PC-9 (cell line): ENCODE measurements at regions not wholly inside any gene's neighbourhood (a gene's known extent, or its start where the extent isn't known, plus 50 kb on each side); places are given as distances from the start of the nearest gene placed in this dataset.

Source experiments
- BruUV-seq: library from RNA; stranded (reverse); fragments of 400-500 nt; replicated peaks from 2 replicates; lab custom pipeline; 2021; lab: Mats Ljungman, UMichigan
- CTCF ChIA-PET: fragments of 300-600 bp; sonication (Branson Sonifier 250); formaldehyde crosslinking; loops from one replicate; lab custom pipeline; 2022; ENCODE audit warnings: antibody characterized with exemption; lab: Charles Lee
- POLR2A ChIA-PET: fragments of 300-600 bp; sonication (Branson Sonifier 250); formaldehyde crosslinking; loops from one replicate; lab custom pipeline; 2022; ENCODE audit warnings: antibody characterized with exemption; ENCODE audit not compliant: unreplicated experiment; lab: Charles Lee
- DNase-seq, 2 experiments: peaks; one replicate each; pipeline versions ENCODE4 v3.0.0 to v3.0.0-alpha.2; 2015 to 2022; ENCODE audit warnings: mixed read lengths in 1 of 2
- H2AFZ ChIP-seq: fragments of 200-600 bp; sonication (generic); 2 replicates; pipeline ENCODE4 v1.8.1; 2017; ENCODE audit warnings: antibody characterized with exemption
- H3F3A ChIP-seq: fragments of 200-600 bp; sonication (generic); 2 replicates; pipeline ENCODE4 v1.8.1; 2017; ENCODE audit warnings: antibody characterized with exemption, mild to moderate bottlenecking, low read depth; ENCODE audit not compliant: insufficient read depth
- H3K27ac ChIP-seq: fragments of 200-600 bp; sonication (generic); 2 replicates; pipeline ENCODE4 v1.6.1; 2016; ENCODE audit warnings: mixed run types
- H3K27me3 ChIP-seq: fragments of 200-600 bp; sonication (generic); 2 replicates; pipeline ENCODE4 v1.6.1; 2016; ENCODE audit warnings: low read depth, mixed run types; ENCODE audit not compliant: insufficient read depth
- H3K36me3 ChIP-seq: fragments of 200-600 bp; sonication (generic); 2 replicates; pipeline ENCODE4 v1.6.1; 2016; ENCODE audit warnings: low read depth, mixed run types
- H3K4me1 ChIP-seq: fragments of 200-600 bp; sonication (generic); replicated peaks from 2 replicates; pipeline ENCODE4 v1.6.1; 2016; ENCODE audit warnings: mixed run types; ENCODE audit not compliant: insufficient read depth
- H3K4me2 ChIP-seq: fragments of 200-600 bp; sonication (generic); 2 replicates; pipeline ENCODE4 v1.6.1; 2017; ENCODE audit warnings: mixed run types
- H3K4me3 ChIP-seq: fragments of 200-600 bp; sonication (generic); 2 replicates; pipeline ENCODE4 v1.6.1; 2016; ENCODE audit warnings: mixed run types
- H3K79me2 ChIP-seq: fragments of 200-600 bp; sonication (generic); 2 replicates; pipeline ENCODE4 v1.6.1; 2017; ENCODE audit warnings: low read depth, mixed run types
- H3K9me2 ChIP-seq: fragments of 200-600 bp; sonication (generic); 2 replicates; pipeline ENCODE4 v1.8.1; 2017; ENCODE audit warnings: mild to moderate bottlenecking; ENCODE audit not compliant: insufficient read depth
- H3K9me3 ChIP-seq: fragments of 200-600 bp; sonication (generic); 2 replicates; pipeline ENCODE4 v1.8.1; 2016; ENCODE audit warnings: low read depth; ENCODE audit not compliant: insufficient read depth
- H4K20me1 ChIP-seq: fragments of 200-600 bp; sonication (generic); 2 replicates; pipeline ENCODE4 v1.8.1; 2017; ENCODE audit not compliant: insufficient read depth
- EZH2 ChIP-seq: fragments of 200-600 bp; sonication (generic); IDR thresholded peaks from 2 replicates; pipeline ENCODE4 v1.8.0; 2017; ENCODE audit warnings: antibody characterized with exemption, low read depth
- intact Hi-C: fragments of 100-400 bp; cut with micrococcal nuclease; formaldehyde crosslinking; loops from one replicate; pipeline ENCODE4 v1.10.0; 2022; ENCODE audit not compliant: unreplicated experiment
- TF ChIP-seq, protein P1 (sequence below): fragments of 200-600 bp; sonication (generic); conservative IDR thresholded peaks from 2 replicates; pipeline ENCODE4 v1.6.1; 2017; ENCODE audit warnings: mixed run types, antibody characterized with exemption, mild to moderate bottlenecking, moderate library complexity

DNA sequence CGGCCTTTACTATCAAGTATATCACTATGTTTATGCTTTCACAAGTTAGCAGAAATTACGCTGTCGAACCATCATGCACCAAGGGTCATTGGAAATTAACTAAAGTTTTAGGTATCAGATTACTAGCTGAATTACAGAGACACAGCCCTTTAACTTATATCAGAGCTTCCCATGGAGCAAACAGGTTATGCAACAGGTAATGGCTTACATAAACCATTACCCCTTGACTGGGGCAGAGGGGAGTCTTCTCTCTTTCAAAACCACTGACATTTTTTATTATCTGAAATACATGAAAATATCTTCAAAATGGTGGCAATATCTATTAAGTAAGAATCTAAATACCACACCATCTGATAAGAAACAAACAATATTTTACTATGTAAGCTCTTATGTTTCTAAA, 1692.9 kb upstream of the SLC10A2 start:
- CTCF ChIA-PET = no interaction called here
- intact Hi-C loops = no loop called here

DNA sequence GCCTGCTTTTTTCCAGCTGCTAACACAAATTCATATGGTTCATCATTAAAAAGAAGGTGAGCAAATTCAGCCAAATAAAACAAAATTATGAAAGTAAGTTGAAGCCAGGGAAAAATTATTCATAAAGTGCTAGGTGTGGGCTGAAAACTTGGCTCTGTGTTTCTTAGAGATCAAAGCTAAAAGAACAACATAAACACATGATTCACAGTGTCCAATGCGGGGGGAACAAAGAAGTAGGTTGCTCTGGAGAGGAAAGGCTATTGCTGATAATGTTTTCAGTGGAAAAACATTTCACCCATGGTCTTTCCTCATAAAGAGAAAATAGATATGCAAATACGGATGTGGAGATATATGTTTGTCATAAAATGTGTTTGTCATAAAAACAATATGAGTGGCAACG, 1691.5 kb upstream of the SLC10A2 start:
- no peak overlapping the region for H3K4me2 ChIP-seq
- H3K79me2 ChIP-seq = no peaks in the 10 kb centered on the region
- H3K27ac ChIP-seq = no peak overlapping the region
- BruUV-seq = no TSS peak
- no peak overlapping the region for H3K4me3 ChIP-seq
- H3K36me3 ChIP-seq = no peaks in the 10 kb centered on the region
- no peak for DNase-seq
- H4K20me1 ChIP-seq = no peaks in the 10 kb centered on the region
- CTCF ChIA-PET = no interaction called here
- no peaks in the 10 kb centered on the region for H3K27me3 ChIP-seq
- no peaks in the 10 kb centered on the region for H3F3A ChIP-seq
- no peaks in the 10 kb centered on the region for H3K9me3 ChIP-seq
- intact Hi-C loops = no loop called here
- H3K4me1 ChIP-seq = no peaks in the 10 kb centered on the region
- H2AFZ ChIP-seq = no peak overlapping the region
- TF ChIP-seq, protein P1, sequence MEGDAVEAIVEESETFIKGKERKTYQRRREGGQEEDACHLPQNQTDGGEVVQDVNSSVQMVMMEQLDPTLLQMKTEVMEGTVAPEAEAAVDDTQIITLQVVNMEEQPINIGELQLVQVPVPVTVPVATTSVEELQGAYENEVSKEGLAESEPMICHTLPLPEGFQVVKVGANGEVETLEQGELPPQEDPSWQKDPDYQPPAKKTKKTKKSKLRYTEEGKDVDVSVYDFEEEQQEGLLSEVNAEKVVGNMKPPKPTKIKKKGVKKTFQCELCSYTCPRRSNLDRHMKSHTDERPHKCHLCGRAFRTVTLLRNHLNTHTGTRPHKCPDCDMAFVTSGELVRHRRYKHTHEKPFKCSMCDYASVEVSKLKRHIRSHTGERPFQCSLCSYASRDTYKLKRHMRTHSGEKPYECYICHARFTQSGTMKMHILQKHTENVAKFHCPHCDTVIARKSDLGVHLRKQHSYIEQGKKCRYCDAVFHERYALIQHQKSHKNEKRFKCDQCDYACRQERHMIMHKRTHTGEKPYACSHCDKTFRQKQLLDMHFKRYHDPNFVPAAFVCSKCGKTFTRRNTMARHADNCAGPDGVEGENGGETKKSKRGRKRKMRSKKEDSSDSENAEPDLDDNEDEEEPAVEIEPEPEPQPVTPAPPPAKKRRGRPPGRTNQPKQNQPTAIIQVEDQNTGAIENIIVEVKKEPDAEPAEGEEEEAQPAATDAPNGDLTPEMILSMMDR = no peak
- TF ChIP-seq EZH2 = no peak
- H3K9me2 ChIP-seq = no peaks in the 10 kb centered on the region
- POLR2A ChIA-PET = no interaction called here

More for the DNA sequence above, 1692.9 kb upstream of the SLC10A2 start:
- no peak for TF ChIP-seq EZH2
- TF ChIP-seq, protein P1 = no peak
- H3F3A ChIP-seq = no peaks in the 10 kb centered on the region
- no peaks in the 10 kb centered on the region for H3K9me3 ChIP-seq
- no peak overlapping the region for H3K4me2 ChIP-seq
- DNase-seq = no peak
- H3K79me2 ChIP-seq = no peaks in the 10 kb centered on the region
- H3K9me2 ChIP-seq = no peaks in the 10 kb centered on the region
- POLR2A ChIA-PET = no interaction called here
- H4K20me1 ChIP-seq = no peaks in the 10 kb centered on the region
- H3K4me3 ChIP-seq = no peak overlapping the region
- H2AFZ ChIP-seq = no peak overlapping the region
- H3K27ac ChIP-seq = no peak overlapping the region
- no TSS peak for BruUV-seq
- no peaks in the 10 kb centered on the region for H3K4me1 ChIP-seq
- H3K27me3 ChIP-seq = no peaks in the 10 kb centered on the region
- H3K36me3 ChIP-seq = no peaks in the 10 kb centered on the region

GRCh38 chr13:104750377-104750776, 1684.2 kb upstream of the SLC10A2 start:
- Histone ChIP-seq H3K36me3 (no peaks in the 10 kb centered on the region), H4K20me1 (no peaks in the 10 kb centered on the region), H3K9me3 (no peaks in the 10 kb centered on the region), H3F3A (no peaks in the 10 kb centered on the region), H2AFZ (no peak overlapping the region), H3K79me2 (no peaks in the 10 kb centered on the region), H3K27me3 (no peaks in the 10 kb centered on the region), H3K4me2 (no peak overlapping the region), H3K27ac (no peak overlapping the region), H3K4me3 (no peak overlapping the region), H3K4me1 (no peaks in the 10 kb centered on the region), H3K9me2 (no peaks in the 10 kb centered on the region)
- no peak for DNase-seq
- ChIA-PET POLR2A (no interaction called here), CTCF (no interaction called here)
- TF ChIP-seq EZH2 = no peak
- TF ChIP-seq, protein P1 = no peak
- no TSS peak for BruUV-seq
- intact Hi-C loops = no loop called here
